B cell (primary cell): ENCODE measurements at regions not wholly inside any gene's neighbourhood (a gene's known extent, or its start where the extent isn't known, plus 50 kb on each side); places are given as distances from the start of the nearest gene placed in this dataset.

ENCODE experiments used
- CTCF ChIP-seq: fragments of 200-600 bp; IDR thresholded peaks from one replicate; pipeline ENCODE4 v1.8.0; 2022; ENCODE audit warnings: antibody characterized with exemption, mild to moderate bottlenecking
- EZH2 ChIP-seq: IDR thresholded peaks from 2 replicates; pipeline ENCODE4 v1.6.1; 2012; ENCODE audit warnings: borderline replicate concordance, low read depth, mild to moderate bottlenecking, moderate library complexity, low read length; ENCODE audit not compliant: insufficient read depth, poor library complexity, severe bottlenecking

GRCh38 chr6:91608428-91608827, 1021.6 kb upstream of the MAP3K7 start:
- no peak for TF ChIP-seq CTCF
- TF ChIP-seq EZH2 = no peak
